Natural killer cell (primary cell): ENCODE measurements at regions not wholly inside any gene's neighbourhood (a gene's known extent, or its start where the extent isn't known, plus 50 kb on each side); places are given as distances from the start of the nearest gene placed in this dataset.

ENCODE experiments used
- ATAC-seq, 3 donors: fragments of 150-1000 bp in 2 of 3; fragments of 200-7000 bp in 1 of 3; cut with Tn5 transposase; 1 replicate in 1 of 3; 2 replicates in 2 of 3; pipeline ENCODE4 v1.10.0; 2021; ENCODE audit warnings: mild to moderate bottlenecking in 2 of 3, moderate library complexity in 2 of 3
- DNase-seq, 2 donors: peaks; one replicate each; pipeline versions ENCODE4 v3.0.0 to v3.0.0-alpha.2; 2013 to 2021; ENCODE audit warnings: mixed read lengths in 1 of 2
- H3K27ac ChIP-seq: one replicate; pipeline ENCODE4 v1.5.1; 2013; ENCODE audit warnings: mild to moderate bottlenecking, low read length
- H3K27me3 ChIP-seq: one replicate; pipeline ENCODE4 v1.6.1; 2013; ENCODE audit warnings: low read length; ENCODE audit not compliant: control insufficient read depth, insufficient read depth
- H3K36me3 ChIP-seq: one replicate; pipeline ENCODE4 v1.6.1; 2013; ENCODE audit warnings: low read length; ENCODE audit not compliant: control insufficient read depth, insufficient read depth
- H3K4me1 ChIP-seq: one replicate; pipeline ENCODE4 v1.6.1; 2013; ENCODE audit warnings: low read length; ENCODE audit not compliant: control insufficient read depth, insufficient read depth
- H3K4me3 ChIP-seq: one replicate; pipeline ENCODE4 v1.5.1; 2013; ENCODE audit warnings: low read length
- H3K9me3 ChIP-seq: one replicate; pipeline ENCODE4 v1.6.1; 2013; ENCODE audit warnings: low read length; ENCODE audit not compliant: control insufficient read depth, insufficient read depth
- H3K27ac Mint-ChIP-seq, 2 donors: one replicate each; pipeline ENCODE4 v1.8.0; 2022; ENCODE audit warnings: mild to moderate bottlenecking in 2 of 2, mixed read lengths in 2 of 2, moderate library complexity in 1 of 2
- H3K27me3 Mint-ChIP-seq, 2 donors: one replicate each; pipeline ENCODE4 v1.8.0; 2022; ENCODE audit warnings: low read depth in 2 of 2, mixed read lengths in 2 of 2
- H3K36me3 Mint-ChIP-seq: one replicate; pipeline ENCODE4 v1.8.0; 2022; ENCODE audit warnings: mixed read lengths
- H3K4me1 Mint-ChIP-seq, 2 donors: one replicate each; pipeline ENCODE4 v1.8.0; 2022; ENCODE audit warnings: mixed read lengths in 2 of 2
- H3K4me3 Mint-ChIP-seq: one replicate; pipeline ENCODE4 v1.8.0; 2022; ENCODE audit warnings: mild to moderate bottlenecking, moderate library complexity, mixed read lengths
- H3K9me3 Mint-ChIP-seq, 2 donors: one replicate each; pipeline ENCODE4 v1.8.0; 2022; ENCODE audit warnings: mixed read lengths in 2 of 2
- CTCF ChIP-seq: fragments of 200-600 bp; IDR thresholded peaks from one replicate; pipeline ENCODE4 v1.8.0; 2022; ENCODE audit warnings: antibody characterized with exemption
- WGBS: methylation state at CpG from one replicate; pipeline ENCODE4 v1.1.7; 2013; ENCODE audit warnings: missing lambda C conversion rate; ENCODE audit not compliant: insufficient coverage; 5-methylcytosine and 5-hydroxymethylcytosine counted together
- intact Hi-C: fragments of 100-400 bp; cut with micrococcal nuclease; formaldehyde crosslinking; loops from one replicate; pipeline ENCODE4 v1.14.2; 2022

DNA sequence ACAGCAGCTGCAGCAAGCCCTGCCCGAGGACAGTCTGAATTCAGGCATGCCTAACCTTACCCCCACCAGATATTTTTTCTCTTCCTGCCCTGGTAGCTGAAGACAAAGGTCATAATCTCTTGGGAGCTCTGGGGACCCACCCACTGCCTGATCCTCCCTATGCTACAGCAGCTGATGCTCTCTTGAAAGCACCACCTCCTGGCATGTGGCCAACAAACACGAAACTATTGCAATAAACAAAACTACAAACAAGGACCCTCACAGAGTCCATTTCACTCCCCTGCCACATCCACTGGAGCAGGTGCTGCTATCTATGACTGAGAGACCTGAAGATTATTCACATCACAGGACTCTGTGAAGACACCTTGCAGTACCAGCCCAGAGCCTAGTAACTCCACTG lies 238.5 kb upstream of the HS3ST5 start:
- peaks cover 20 to 29% of the 10 kb centered on the region in 2 donors for H3K9me3 Mint-ChIP-seq
- no peak for ATAC-seq
- WGBS = 67% methylated on average over 2 of the region's 2 CpGs

GRCh38 chr6:114580882-114581281 lies 238.1 kb upstream of the HS3ST5 start:
- Histone ChIP-seq H3K27ac (no peak overlapping the region), H3K9me3 (peaks cover 9% of the 10 kb centered on the region), H3K4me1 (no peaks in the 10 kb centered on the region), H3K36me3 (no peaks in the 10 kb centered on the region), H3K4me3 (no peak overlapping the region), H3K27me3 (no peaks in the 10 kb centered on the region)
- Mint-ChIP-seq H3K36me3 (no peaks in the 10 kb centered on the region), H3K4me1 (no peaks in the 10 kb centered on the region), H3K27me3 (no peaks in the 10 kb centered on the region), H3K27ac (no peak overlapping the region), H3K9me3 (peaks cover 19 to 28% of the 10 kb centered on the region in 2 donors), H3K4me3 (no peak overlapping the region)
- no peak for TF ChIP-seq CTCF
- no peak for ATAC-seq
- intact Hi-C loops = no loop called here
- WGBS = 74% methylated on average over 3 of the region's 3 CpGs
- DNase-seq = no peak

More for the DNA sequence above, 238.5 kb upstream of the HS3ST5 start:
- no peaks in the 10 kb centered on the region for H3K27me3 ChIP-seq
- Mint-ChIP-seq H3K27me3 (no peaks in the 10 kb centered on the region), H3K4me1 (no peaks in the 10 kb centered on the region), H3K27ac (no peak overlapping the region), H3K4me3 (no peak overlapping the region), H3K36me3 (no peaks in the 10 kb centered on the region)
- H3K4me1 ChIP-seq = no peaks in the 10 kb centered on the region
- intact Hi-C loops = no loop called here
- no peak for TF ChIP-seq CTCF
- no peak overlapping the region for H3K27ac ChIP-seq
- no peak for DNase-seq
- no peaks in the 10 kb centered on the region for H3K36me3 ChIP-seq
- no peak overlapping the region for H3K4me3 ChIP-seq
- peaks cover 9% of the 10 kb centered on the region for H3K9me3 ChIP-seq

- Histone ChIP-seq H3K9me3 (peaks cover 9% of the 10 kb centered on the region), H3K4me1 (no peaks in the 10 kb centered on the region), H3K27ac (no peak overlapping the region), H3K4me3 (no peak overlapping the region), H3K36me3 (no peaks in the 10 kb centered on the region), H3K27me3 (no peaks in the 10 kb centered on the region)
- no peaks in the 10 kb centered on the region for H3K4me1 Mint-ChIP-seq
- H3K27me3 Mint-ChIP-seq = no peaks in the 10 kb centered on the region
- DNase-seq (no peak), ATAC-seq (no peak)
- no peak for TF ChIP-seq CTCF
- H3K9me3 Mint-ChIP-seq = peaks cover 18 to 26% of the 10 kb centered on the region in 2 donors
- H3K36me3 Mint-ChIP-seq = no peaks in the 10 kb centered on the region
- no peak overlapping the region for H3K4me3 Mint-ChIP-seq
- intact Hi-C loops = no loop called here
- no peak overlapping the region for H3K27ac Mint-ChIP-seq
Measured at GRCh38 chr6:114579486-114579885, 236.7 kb upstream of the HS3ST5 start.

DNA sequence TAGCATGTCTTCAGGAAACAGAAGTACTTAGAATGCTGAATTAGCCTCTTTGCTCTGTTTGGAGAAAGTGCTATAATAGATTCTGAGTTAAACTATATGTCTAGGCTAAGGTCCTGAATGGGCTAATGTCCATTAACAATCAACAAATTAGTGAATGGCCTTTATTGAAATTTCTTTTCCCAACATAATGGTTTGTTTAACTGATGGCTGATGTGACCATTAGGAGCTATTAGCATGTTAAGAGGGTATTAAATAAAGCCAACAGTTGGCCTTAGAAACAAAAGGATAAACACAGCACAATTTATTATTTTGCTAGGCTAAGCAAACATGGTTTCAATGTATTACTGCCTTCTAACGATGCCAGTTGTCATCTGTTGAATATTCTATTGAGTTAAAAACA lies 234.3 kb upstream of the HS3ST5 start:
- Mint-ChIP-seq H3K4me3 (no peak overlapping the region), H3K9me3 (peaks cover 18 to 27% of the 10 kb centered on the region in 2 donors), H3K27ac (no peak overlapping the region), H3K36me3 (no peaks in the 10 kb centered on the region), H3K27me3 (no peaks in the 10 kb centered on the region), H3K4me1 (no peaks in the 10 kb centered on the region)
- WGBS = no CpG with 5 or more reads among the region's 1 CpG
- H3K27ac ChIP-seq = no peak overlapping the region
- H3K36me3 ChIP-seq = no peaks in the 10 kb centered on the region
- H3K9me3 ChIP-seq = peaks cover 9% of the 10 kb centered on the region
- intact Hi-C loops = no loop called here
- no peaks in the 10 kb centered on the region for H3K27me3 ChIP-seq
- ATAC-seq (no peak), DNase-seq (no peak)
- TF ChIP-seq CTCF = no peak
- H3K4me1 ChIP-seq = no peaks in the 10 kb centered on the region
- H3K4me3 ChIP-seq = no peak overlapping the region
